ENCODE measurements at regions not wholly inside any gene's neighbourhood (a gene's known extent, or its start where the extent isn't known, plus 50 kb on each side); places are given as distances from the start of the nearest gene placed in this dataset.

- no peak for TF ChIP-seq CTCF (conservative IDR thresholded peaks at IDR 0.05; ENCODE audit: low read depth, low read length)
- TF ChIP-seq EZH2phosphoT487 (IDR thresholded peaks at IDR 0.05; ENCODE audit: borderline replicate concordance, low read length) = no peak
These were observed 168.7 kb downstream of the SCG2 start for GRCh38 chr2:223433461-223433860.

Data from PC-3 (cell line).